Smooth muscle cell (in vitro differentiated cells): ENCODE measurements at regions not wholly inside any gene's neighbourhood (a gene's known extent, or its start where the extent isn't known, plus 50 kb on each side); places are given as distances from the start of the nearest gene placed in this dataset.

Experiments used
- DNase-seq: peaks from one replicate; lab custom pipeline; 2025; ENCODE audit not compliant: unreplicated experiment; lab: John Stamatoyannopoulos, UW
- H2AFZ ChIP-seq: fragments of 200-600 bp; sonication (generic); 2 replicates; pipeline ENCODE4 v1.6.0; 2016; ENCODE audit warnings: antibody characterized with exemption, low read depth, mild to moderate bottlenecking
- H3F3A ChIP-seq: fragments of 200-600 bp; sonication (generic); 2 replicates; pipeline ENCODE4 v1.6.0; 2017; ENCODE audit warnings: antibody characterized with exemption, low read depth
- H3K27ac ChIP-seq: fragments of 200-600 bp; sonication (generic); 2 replicates; pipeline ENCODE4 v1.5.1; 2016; ENCODE audit warnings: low read depth, mild to moderate bottlenecking
- H3K27me3 ChIP-seq: fragments of 200-600 bp; sonication (generic); 2 replicates; pipeline ENCODE4 v1.6.1; 2016; ENCODE audit warnings: low read depth, mild to moderate bottlenecking
- H3K36me3 ChIP-seq: fragments of 200-600 bp; sonication (generic); 2 replicates; pipeline ENCODE4 v1.5.1; 2016; ENCODE audit warnings: low read depth
- H3K4me1 ChIP-seq: fragments of 200-600 bp; sonication (generic); 2 replicates; pipeline ENCODE4 v1.5.1; 2016; ENCODE audit warnings: low read depth
- H3K4me2 ChIP-seq: fragments of 200-600 bp; sonication (generic); 2 replicates; pipeline ENCODE4 v1.6.0; 2016; ENCODE audit warnings: mild to moderate bottlenecking
- H3K4me3 ChIP-seq: fragments of 200-600 bp; sonication (generic); 2 replicates; pipeline ENCODE4 v1.5.1; 2016; ENCODE audit warnings: mild to moderate bottlenecking
- H3K79me2 ChIP-seq: fragments of 200-600 bp; sonication (generic); 2 replicates; pipeline ENCODE4 v1.6.0; 2016; ENCODE audit warnings: low read depth, mild to moderate bottlenecking
- H3K9ac ChIP-seq: fragments of 200-600 bp; sonication (generic); 2 replicates; pipeline ENCODE4 v1.6.0; 2016; ENCODE audit warnings: low read depth
- H3K9me3 ChIP-seq: fragments of 200-600 bp; sonication (generic); replicated peaks from 2 replicates; pipeline ENCODE4 v1.5.1; 2016; ENCODE audit warnings: low read depth
- H4K20me1 ChIP-seq: fragments of 200-600 bp; sonication (generic); 2 replicates; pipeline ENCODE4 v1.6.0; 2016; ENCODE audit warnings: low read depth
- CTCF ChIP-seq: fragments of 200-600 bp; sonication (generic); IDR thresholded peaks from 2 replicates; pipeline ENCODE4 v1.5.1; 2017; ENCODE audit warnings: borderline replicate concordance, mild to moderate bottlenecking, antibody characterized with exemption; ENCODE audit not compliant: insufficient read depth, poor library complexity, severe bottlenecking
- WGBS: methylation state at CpG from one replicate; pipeline ENCODE4 v1.1.7; 2016; ENCODE audit warnings: low lambda C conversion rate; 5-methylcytosine and 5-hydroxymethylcytosine counted together

DNA sequence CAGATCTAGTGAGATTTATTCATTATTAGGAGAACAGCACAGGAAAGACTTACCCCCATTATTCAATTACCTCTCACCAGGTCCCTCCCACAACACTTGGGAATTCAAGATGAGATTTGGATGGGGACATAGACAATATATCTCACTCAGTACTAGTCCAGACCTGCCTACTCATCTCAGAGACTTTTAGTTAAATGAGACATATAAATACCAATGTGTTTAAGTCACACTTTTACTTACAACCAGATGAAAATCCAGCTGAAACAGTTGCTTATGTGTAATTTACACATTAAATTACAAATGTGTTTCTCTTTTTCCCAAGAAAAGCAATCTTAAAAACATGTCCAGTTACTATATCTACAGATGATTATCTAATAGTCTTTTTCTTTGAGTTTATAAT, 1145.6 kb downstream of the KCNT2 start:
- no peak overlapping the region for H3K27ac ChIP-seq
- no peaks in the 10 kb centered on the region for H3K4me1 ChIP-seq
- H3K27me3 ChIP-seq: no peaks in the 10 kb centered on the region
- H3K9ac ChIP-seq: no peak overlapping the region
- no peaks in the 10 kb centered on the region for H4K20me1 ChIP-seq
- H2AFZ ChIP-seq: no peak overlapping the region
- no peaks in the 10 kb centered on the region for H3F3A ChIP-seq
- DNase-seq: no peak
- no peaks in the 10 kb centered on the region for H3K36me3 ChIP-seq
- H3K79me2 ChIP-seq: no peaks in the 10 kb centered on the region
- no peak overlapping the region for H3K4me3 ChIP-seq
- no peak overlapping the region for H3K4me2 ChIP-seq
- H3K9me3 ChIP-seq: no peaks in the 10 kb centered on the region
- no peak for TF ChIP-seq CTCF

DNA sequence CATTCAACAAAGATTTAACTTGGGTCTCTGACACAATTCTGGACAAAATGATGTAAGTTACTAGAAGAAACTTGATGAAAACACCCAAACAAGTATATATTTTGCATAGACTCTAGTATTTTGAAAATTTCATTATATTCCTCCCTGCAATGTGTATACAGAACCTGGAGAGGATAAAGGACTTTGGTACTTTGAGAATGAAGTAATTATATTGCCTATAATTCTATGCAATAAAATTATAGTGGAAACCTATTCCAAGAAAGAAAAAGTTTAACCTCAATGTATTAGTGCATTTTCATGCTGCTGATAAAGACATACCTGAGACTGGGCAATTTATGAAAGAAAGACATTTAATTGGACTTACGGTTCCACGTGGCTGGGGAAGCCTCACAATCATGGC, 1146.1 kb downstream of the KCNT2 start:
- no peak for DNase-seq
- TF ChIP-seq CTCF: no peak
- no peak overlapping the region for H3K4me3 ChIP-seq
- H2AFZ ChIP-seq: no peak overlapping the region
- no peak overlapping the region for H3K27ac ChIP-seq
- H4K20me1 ChIP-seq: no peaks in the 10 kb centered on the region
- no peaks in the 10 kb centered on the region for H3K9me3 ChIP-seq
- no peaks in the 10 kb centered on the region for H3K4me1 ChIP-seq
- WGBS: 88% methylated on average over 2 of the region's 2 CpGs
- H3K9ac ChIP-seq: no peak overlapping the region
- H3K79me2 ChIP-seq: no peaks in the 10 kb centered on the region
- H3K4me2 ChIP-seq: no peak overlapping the region
- no peaks in the 10 kb centered on the region for H3K27me3 ChIP-seq
- no peaks in the 10 kb centered on the region for H3F3A ChIP-seq
- no peaks in the 10 kb centered on the region for H3K36me3 ChIP-seq

DNA sequence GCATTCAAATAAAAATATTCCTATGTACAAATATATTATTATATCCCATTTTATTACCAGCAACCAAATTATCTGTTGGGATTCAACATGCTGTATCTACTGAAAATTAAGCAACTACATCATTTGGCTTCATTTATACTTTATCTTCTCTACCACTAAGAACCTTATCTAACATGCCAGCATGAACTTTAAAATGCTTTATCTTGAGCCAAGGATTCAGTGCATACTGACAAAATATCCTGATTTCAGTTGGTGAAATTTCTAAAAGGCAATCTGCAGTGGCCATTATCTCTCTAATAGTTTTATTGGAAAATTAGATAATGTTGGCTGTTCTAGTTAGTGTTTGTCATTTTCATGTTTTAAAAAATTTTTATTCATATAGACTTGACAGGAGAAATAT, 1149.9 kb downstream of the KCNT2 start:
- Histone ChIP-seq H3F3A (no peaks in the 10 kb centered on the region), H4K20me1 (no peaks in the 10 kb centered on the region), H2AFZ (no peak overlapping the region), H3K79me2 (no peaks in the 10 kb centered on the region), H3K4me3 (no peak overlapping the region), H3K4me2 (no peak overlapping the region), H3K9me3 (no peaks in the 10 kb centered on the region), H3K27me3 (no peaks in the 10 kb centered on the region), H3K27ac (no peak overlapping the region), H3K9ac (no peak overlapping the region), H3K4me1 (no peaks in the 10 kb centered on the region), H3K36me3 (no peaks in the 10 kb centered on the region)
- no peak for TF ChIP-seq CTCF
- no peak for DNase-seq

DNA sequence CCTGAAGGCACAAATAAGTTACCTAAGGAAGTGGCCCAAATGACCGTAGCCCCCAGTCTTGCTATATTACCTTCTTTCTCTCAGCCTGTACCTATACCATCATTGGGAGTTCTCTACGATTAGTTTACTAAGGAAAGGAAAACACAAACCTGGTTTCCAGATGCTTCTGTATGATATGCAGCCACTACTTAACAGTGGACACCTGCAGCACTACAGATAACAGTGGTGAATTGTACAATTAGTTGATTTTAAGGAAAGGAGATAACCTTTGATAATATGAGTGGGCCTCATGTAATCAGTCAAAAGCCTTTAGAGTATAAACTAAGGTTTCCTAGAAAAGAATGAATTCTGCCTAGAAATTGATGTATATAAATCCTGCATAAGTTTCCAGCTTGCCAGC, 1157.4 kb downstream of the KCNT2 start:
- Histone ChIP-seq H3K4me3 (no peak overlapping the region), H2AFZ (no peak overlapping the region), H3K27me3 (no peaks in the 10 kb centered on the region), H3K9ac (no peak overlapping the region), H3K4me2 (no peak overlapping the region), H3K36me3 (no peaks in the 10 kb centered on the region), H4K20me1 (no peaks in the 10 kb centered on the region), H3K27ac (no peak overlapping the region), H3K4me1 (no peaks in the 10 kb centered on the region), H3K9me3 (no peaks in the 10 kb centered on the region), H3F3A (no peaks in the 10 kb centered on the region), H3K79me2 (no peaks in the 10 kb centered on the region)
- DNase-seq: no peak
- no peak for TF ChIP-seq CTCF
- WGBS: 90% methylated on average over 2 of the region's 2 CpGs
